ENCODE measurements at regions not wholly inside any gene's neighbourhood (a gene's known extent, or its start where the extent isn't known, plus 50 kb on each side); places are given as distances from the start of the nearest gene placed in this dataset.

DNA sequence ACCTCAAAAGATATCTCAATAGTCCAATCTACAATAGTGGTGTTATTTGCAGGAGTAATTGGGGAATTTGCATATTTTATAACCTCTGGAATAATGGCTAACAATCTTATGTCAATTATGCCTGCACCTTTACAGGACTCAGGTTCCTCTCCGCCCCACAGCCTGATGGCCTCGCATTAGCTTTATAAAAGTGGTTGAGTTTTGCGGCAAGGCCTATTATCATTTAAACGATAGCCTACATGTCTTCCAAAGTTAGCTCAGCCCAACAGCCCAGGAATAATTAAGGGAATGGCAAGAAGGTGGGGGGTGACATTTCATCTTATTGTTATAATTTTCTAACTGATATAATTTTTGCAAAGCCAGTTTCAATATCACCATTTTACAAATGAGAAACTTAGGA lies 97.3 kb downstream of the RTP4 start (continued):
- no peak for TF ChIP-seq PRDM6 (tag by site-specific recombination; IDR thresholded peaks at IDR 0.05)
- TF ChIP-seq ZFHX2 (tag by site-specific recombination; conservative IDR thresholded peaks at IDR 0.05) = no peak
- TF ChIP-seq ZNF394 (tag by site-specific recombination; IDR thresholded peaks at IDR 0.05; ENCODE audit: borderline replicate concordance) = no peak
- no peak for TF ChIP-seq ZNF776 (tag by site-specific recombination; IDR thresholded peaks at IDR 0.05; ENCODE audit: borderline replicate concordance)
- TF ChIP-seq ZNF701 (tag by site-specific recombination; IDR thresholded peaks at IDR 0.05) = no peak
- no peak for TF ChIP-seq ZNF510 (tag by site-specific recombination; IDR thresholded peaks at IDR 0.05; ENCODE audit: insufficient replicate concordance)
- no peak for TF ChIP-seq ZNF37A (tag by site-specific recombination; IDR thresholded peaks at IDR 0.05)
- TF ChIP-seq ZEB2 (tag by site-specific recombination; IDR thresholded peaks at IDR 0.05) = no peak
- TF ChIP-seq BCL11B (tag by site-specific recombination; IDR thresholded peaks at IDR 0.05; ENCODE audit: low read depth) = no peak

DNA sequence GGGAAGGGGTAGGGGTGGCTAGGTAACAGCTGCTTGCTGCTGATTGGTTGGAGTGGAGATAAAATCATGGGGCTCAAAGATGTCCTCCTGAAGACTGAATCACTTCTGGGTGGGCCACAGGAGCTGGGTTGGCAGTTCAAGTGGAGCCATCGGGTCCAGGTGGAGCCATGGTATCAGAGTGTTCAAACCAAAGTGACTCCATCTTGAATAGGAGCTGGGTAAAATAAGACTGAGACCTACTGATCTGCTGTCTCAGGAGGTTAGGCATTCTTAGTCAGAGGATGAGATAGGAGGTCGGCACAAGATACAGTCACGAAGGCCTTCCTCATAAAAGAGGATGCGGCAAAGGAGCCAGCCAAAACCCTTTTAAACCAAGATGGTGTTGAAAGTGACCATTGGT lies 96.5 kb downstream of the RTP4 start:
- H3K27ac ChIP-seq (ENCODE audit: extremely low read depth, low read depth, low read length) = no peak overlapping the region

More for the DNA sequence above, 96.5 kb downstream of the RTP4 start:
- Histone ChIP-seq H3K9me3 (ENCODE audit: control insufficient read depth, insufficient read depth, low read depth, low read length) (no peaks in the 10 kb centered on the region), H3K36me3 (ENCODE audit: control insufficient read depth in 2 of 2, insufficient read depth in 1 of 2, low read length in 2 of 2) (no peaks in the 10 kb centered on the region), H3K4me1 (ENCODE audit: control insufficient read depth, insufficient read depth, low read length) (no peaks in the 10 kb centered on the region), H3K4me3 (ENCODE audit: low read depth, low read length) (no peak overlapping the region)
- ChIA-PET CTCF (no interaction called here), POLR2A (no interaction called here)
- no peak for TF ChIP-seq ZNF169 (tag by site-specific recombination; IDR thresholded peaks at IDR 0.05)
- TF ChIP-seq GLI4 (tag by site-specific recombination; IDR thresholded peaks at IDR 0.05) = no peak
- TF ChIP-seq ZNF155 (tag by site-specific recombination; IDR thresholded peaks at IDR 0.05) = no peak
- TF ChIP-seq GLIS1 (tag by site-specific recombination; IDR thresholded peaks at IDR 0.05) = no peak
- no peak for TF ChIP-seq ZNF626 (tag by site-specific recombination; IDR thresholded peaks at IDR 0.05)
- no peak for TF ChIP-seq ZNF530 (tag by site-specific recombination; IDR thresholded peaks at IDR 0.05; ENCODE audit: low read depth)
- TF ChIP-seq ZNF692 (tag by site-specific recombination; IDR thresholded peaks at IDR 0.05) = no peak
- no peak for TF ChIP-seq ZSCAN16 (tag by site-specific recombination; IDR thresholded peaks at IDR 0.05)
- TF ChIP-seq, protein P1, sequence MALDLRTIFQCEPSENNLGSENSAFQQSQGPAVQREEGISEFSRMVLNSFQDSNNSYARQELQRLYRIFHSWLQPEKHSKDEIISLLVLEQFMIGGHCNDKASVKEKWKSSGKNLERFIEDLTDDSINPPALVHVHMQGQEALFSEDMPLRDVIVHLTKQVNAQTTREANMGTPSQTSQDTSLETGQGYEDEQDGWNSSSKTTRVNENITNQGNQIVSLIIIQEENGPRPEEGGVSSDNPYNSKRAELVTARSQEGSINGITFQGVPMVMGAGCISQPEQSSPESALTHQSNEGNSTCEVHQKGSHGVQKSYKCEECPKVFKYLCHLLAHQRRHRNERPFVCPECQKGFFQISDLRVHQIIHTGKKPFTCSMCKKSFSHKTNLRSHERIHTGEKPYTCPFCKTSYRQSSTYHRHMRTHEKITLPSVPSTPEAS (tag by site-specific recombination; IDR thresholded peaks at IDR 0.05) = no peak
- no peak for TF ChIP-seq ZNF274 (IDR thresholded peaks at IDR 0.05; ENCODE audit: low read length)
- TF ChIP-seq ZNF274 (tag by site-specific recombination; IDR thresholded peaks at IDR 0.05; ENCODE audit: borderline replicate concordance) = no peak
- TF ChIP-seq ZNF202 (tag by site-specific recombination; IDR thresholded peaks at IDR 0.05; ENCODE audit: borderline replicate concordance) = no peak
- TF ChIP-seq ATF2 (tag by site-specific recombination; IDR thresholded peaks at IDR 0.05; ENCODE audit: low read depth) = no peak
- TF ChIP-seq HOXD13 (CRISPR knock-in tag; IDR thresholded peaks at IDR 0.05; ENCODE audit: borderline replicate concordance) = no peak
- TF ChIP-seq ZNF214 (tag by site-specific recombination; IDR thresholded peaks at IDR 0.05; ENCODE audit: borderline replicate concordance) = no peak
- TF ChIP-seq, protein P2, sequence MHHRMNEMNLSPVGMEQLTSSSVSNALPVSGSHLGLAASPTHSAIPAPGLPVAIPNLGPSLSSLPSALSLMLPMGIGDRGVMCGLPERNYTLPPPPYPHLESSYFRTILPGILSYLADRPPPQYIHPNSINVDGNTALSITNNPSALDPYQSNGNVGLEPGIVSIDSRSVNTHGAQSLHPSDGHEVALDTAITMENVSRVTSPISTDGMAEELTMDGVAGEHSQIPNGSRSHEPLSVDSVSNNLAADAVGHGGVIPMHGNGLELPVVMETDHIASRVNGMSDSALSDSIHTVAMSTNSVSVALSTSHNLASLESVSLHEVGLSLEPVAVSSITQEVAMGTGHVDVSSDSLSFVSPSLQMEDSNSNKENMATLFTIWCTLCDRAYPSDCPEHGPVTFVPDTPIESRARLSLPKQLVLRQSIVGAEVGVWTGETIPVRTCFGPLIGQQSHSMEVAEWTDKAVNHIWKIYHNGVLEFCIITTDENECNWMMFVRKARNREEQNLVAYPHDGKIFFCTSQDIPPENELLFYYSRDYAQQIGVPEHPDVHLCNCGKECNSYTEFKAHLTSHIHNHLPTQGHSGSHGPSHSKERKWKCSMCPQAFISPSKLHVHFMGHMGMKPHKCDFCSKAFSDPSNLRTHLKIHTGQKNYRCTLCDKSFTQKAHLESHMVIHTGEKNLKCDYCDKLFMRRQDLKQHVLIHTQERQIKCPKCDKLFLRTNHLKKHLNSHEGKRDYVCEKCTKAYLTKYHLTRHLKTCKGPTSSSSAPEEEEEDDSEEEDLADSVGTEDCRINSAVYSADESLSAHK (tag by site-specific recombination; IDR thresholded peaks at IDR 0.05) = no peak
- no peak for TF ChIP-seq ZNF785 (tag by site-specific recombination; IDR thresholded peaks at IDR 0.05)
- no peak for TF ChIP-seq ZNF354C (tag by site-specific recombination; IDR thresholded peaks at IDR 0.05; ENCODE audit: borderline replicate concordance, low read depth)

All from HEK293 (cell line).